Hematopoietic multipotent progenitor cell treated with erythropoietin and hydrocortisone succinate and interleukin-3 and kit ligand, for 17 days (in vitro differentiated cells): ENCODE measurements at regions not wholly inside any gene's neighbourhood (a gene's known extent, or its start where the extent isn't known, plus 50 kb on each side); places are given as distances from the start of the nearest gene placed in this dataset.
"Not testable (repeated sequence)": the region's sequence is repeated elsewhere in the genome, so short reads cannot be mapped to it uniquely, and the experiment has no call there.

ENCODE experiments used
- DNase-seq: peaks from one replicate; pipeline ENCODE4 v3.0.0-alpha.2; 2015; ENCODE audit warnings: low spot score

- DNase-seq: no peak
Measured at GRCh38 chr1:208951026-208951525, 632.4 kb upstream of the CAMK1G start.

DNA sequence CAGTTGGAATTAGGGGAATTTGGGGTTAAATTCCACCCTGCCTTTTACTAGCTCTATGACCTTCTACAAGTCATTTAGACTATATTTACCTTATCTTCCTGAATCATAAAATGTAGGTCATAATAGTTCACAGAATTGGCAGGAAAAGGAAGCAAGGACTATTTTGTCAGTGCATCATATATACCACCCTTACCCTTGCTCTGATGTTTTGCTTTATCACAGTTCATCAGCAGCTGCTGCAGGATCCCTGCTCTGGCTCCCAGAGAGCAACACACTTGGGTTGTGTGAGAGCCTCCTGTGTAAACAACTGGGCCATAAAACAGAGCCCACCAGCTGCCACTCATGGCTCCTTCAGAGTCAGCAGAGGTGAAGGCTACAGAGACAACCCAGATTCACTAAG, 631.6 kb upstream of the CAMK1G start:
- no peak for DNase-seq

GRCh38 chr1:208962867-208963266, 620.6 kb upstream of the CAMK1G start:
- no peak for DNase-seq

GRCh38 chr1:208965351-208965750, 618.2 kb upstream of the CAMK1G start:
- no peak for DNase-seq

GRCh38 chr1:208967334-208967733, 616.2 kb upstream of the CAMK1G start:
- DNase-seq: no peak

DNA sequence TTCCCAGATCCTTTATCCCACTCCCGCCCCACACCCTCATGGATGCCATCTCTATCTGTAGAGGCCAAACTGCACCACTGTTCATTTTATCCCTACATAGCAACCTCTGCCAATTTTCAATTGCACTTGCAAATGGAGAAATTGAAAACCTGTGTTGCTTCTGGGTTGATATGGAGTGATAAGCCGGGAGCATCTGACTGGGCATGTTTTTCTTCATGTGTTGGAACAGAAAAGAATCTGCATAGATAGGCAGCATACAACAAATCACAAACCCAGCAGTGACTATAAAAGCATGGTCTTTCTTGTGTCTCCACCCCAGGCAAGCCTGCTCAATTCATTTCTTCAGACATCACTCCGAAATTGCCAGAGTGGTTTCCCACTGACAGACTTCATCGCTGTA, 608.8 kb upstream of the CAMK1G start:
- no peak for DNase-seq

- DNase-seq: no peak
Measured at GRCh38 chr1:208975456-208975855, 608.1 kb upstream of the CAMK1G start.

DNA sequence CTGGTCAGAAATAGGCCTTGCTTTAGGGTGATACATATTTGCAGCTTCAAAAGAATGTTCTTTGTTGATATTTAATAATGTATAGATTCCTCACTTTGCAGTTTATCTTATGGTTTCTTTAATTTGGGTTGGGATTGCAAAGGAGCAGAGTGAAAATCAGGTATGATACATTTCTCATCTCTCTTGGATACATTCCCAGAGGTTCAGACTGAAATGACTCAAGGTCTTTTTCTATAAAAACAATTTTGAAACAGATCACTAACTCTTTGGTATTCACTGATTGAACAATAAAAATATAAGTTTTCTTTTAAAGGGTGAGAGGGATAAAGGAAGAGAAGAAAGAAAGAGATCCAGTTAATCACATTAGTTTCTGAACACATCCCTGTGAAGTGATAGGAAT, 606.5 kb upstream of the CAMK1G start:
- no peak for DNase-seq

GRCh38 chr1:208977638-208978256, 605.8 kb upstream of the CAMK1G start:
- no peak for DNase-seq

DNA sequence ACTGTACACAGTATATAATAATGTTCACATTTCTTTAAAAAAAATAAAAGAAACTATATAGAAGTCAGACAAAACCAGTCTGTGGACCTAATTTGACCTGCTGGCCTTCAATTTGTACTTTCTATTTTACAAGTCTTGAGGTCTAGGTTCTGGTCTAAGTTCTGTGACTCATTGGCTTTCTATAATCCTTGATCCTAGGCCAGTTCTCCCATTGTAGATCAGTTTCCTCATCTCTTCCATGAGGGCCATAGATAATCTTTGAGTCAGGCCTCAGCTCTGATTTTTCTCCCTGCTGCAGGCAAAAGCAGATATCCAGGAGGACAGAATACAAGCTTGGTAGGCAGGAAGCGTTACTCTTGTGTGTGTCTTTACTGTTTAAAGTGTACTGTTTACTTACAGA, 603.7 kb upstream of the CAMK1G start:
- DNase-seq: no peak

DNA sequence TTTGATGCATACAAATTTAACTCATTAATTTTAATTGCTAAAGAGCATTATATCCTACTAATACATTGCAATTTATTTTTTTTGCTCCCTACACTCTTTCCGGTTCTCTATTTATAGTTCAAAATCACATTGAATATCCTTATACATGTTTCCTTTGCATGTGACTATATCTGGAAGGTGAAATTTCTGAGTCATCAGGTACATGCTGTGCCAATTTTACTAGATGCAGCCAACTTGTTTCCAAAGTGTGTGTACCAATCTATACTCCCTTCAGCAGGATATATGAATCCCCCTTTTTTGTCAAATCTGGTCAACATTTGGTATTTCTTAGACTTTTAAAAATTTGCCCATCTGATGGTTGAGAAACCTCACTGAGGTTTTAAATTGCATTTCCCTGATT, 602.9 kb upstream of the CAMK1G start:
- DNase-seq: no peak

DNA sequence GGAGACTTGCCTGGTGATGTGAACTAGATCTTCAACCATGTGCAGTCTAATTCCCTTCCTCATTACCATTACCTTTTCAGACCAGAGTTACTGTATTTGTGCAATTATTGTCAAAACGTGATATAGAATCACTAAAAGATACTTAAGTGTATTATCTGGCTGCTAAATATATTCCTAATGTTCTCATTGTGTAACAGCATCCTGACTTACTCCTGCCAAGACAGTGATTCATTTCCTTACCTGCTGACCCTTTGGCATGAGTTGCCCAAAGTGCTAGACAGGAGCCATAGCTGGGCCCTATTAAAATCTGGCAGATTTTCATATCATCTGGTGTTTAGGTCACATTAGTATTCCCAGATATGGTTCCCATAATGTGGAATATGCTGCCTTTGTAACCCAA, 598.3 kb upstream of the CAMK1G start:
- DNase-seq: no peak

- DNase-seq: no peak
Measured at GRCh38 chr1:208988811-208989222, 594.7 kb upstream of the CAMK1G start.

- no peak for DNase-seq
Measured at GRCh38 chr1:208990456-208990855, 593.1 kb upstream of the CAMK1G start.

GRCh38 chr1:208997053-208997452, 586.5 kb upstream of the CAMK1G start:
- not testable (repeated sequence) for DNase-seq

DNA sequence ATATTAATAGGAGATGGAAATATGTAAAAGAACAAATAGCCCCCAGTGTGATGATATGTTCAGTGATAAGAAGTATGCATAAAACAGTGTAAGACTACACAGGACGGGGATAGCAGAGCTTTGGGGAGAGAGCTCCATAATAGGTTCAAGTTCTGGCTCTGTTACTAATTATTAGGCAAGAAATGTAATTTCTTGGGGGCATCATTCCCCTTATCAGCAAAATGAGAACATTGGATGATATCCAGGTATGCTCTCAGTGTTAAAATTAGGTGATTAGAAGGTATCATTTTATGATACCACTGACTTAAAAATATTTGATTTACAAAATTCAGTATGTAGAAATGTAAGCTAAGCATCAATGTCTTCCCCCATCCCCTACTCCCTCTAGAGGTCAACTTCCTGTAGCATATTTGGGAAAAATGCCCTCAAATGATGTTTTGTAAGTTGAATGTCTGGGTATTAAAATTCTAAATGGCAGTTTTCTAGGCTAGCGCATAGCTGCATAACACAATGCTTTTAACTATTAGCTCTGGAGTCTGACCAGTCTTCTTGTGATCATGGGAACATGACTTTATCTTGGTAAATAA, 585.7 kb upstream of the CAMK1G start:
- no peak for DNase-seq

DNA sequence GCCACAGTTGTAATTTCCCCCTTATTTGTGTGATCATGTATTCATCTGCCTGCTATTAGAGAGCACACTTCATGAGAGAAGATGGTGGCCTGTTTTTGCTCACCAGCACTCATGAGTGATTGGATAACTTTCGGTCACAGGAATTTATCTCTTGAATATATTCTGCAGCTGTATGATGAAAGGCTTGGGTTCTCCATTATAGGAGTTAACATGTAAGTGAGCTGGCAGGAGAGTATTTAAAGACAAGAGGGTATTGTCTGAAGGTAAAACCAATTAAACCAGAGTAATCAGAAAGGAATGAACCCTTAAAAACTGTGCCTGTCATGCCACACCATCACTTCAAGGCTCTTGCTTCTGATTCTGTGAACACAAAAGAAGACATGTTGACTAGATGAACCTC, 574.9 kb upstream of the CAMK1G start:
- DNase-seq: no peak

- no peak for DNase-seq
Measured at GRCh38 chr1:209010475-209011230, 572.9 kb upstream of the CAMK1G start.

DNA sequence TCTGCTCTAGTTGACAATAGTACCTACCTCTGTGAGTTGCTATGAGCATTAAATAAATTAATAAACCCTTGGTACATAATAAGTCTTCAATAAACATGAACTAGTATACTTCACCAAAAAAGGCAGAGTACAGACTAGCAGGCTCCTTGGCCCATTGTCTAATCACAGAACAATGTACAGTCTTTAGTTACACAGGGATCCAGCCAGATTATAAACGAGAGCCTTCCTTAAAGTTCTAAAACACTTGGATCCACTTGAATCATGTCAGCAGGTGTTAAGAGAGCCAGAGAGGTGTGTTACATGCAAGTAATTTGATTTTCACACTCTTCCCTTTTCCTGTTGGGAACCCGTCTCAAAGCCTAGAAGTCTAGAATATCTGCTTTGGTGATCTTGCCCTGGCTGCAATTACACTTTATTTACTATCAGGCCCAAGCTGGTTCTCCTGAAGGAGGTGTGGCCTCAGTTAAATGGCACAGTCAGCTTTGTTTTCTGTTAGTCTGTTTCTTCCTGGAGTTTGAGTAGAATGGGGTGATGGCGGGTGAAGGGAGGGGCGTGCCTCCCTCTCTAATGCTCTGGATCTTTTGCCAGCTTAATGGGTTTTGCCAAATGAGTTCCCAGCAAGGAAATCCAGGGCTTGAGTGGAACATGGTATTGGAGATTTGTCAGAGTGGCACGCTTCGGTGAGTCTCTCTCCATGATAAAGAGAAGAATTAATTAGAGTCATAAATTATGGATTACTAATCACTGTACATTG, 570.9 kb upstream of the CAMK1G start:
- DNase-seq: no peak

DNA sequence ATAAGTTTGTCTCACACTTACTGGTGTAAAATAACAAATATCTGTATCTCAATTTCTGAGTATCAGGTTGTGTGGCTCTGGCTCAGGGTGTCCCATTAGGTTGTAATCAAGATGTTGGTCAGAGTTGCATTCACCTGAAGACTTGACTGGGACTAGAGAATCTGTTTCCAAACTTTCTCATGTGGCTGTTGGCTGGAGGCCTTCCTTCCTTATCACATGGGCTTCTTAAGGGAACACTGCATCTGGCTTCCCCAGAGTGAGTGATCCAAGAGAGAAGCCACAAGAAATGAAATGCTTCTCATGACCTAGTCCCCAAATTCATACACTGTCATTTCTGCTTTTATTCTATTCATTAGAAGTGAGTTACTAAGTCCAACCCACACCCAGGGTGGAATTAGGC, 568.4 kb upstream of the CAMK1G start:
- no peak for DNase-seq

DNA sequence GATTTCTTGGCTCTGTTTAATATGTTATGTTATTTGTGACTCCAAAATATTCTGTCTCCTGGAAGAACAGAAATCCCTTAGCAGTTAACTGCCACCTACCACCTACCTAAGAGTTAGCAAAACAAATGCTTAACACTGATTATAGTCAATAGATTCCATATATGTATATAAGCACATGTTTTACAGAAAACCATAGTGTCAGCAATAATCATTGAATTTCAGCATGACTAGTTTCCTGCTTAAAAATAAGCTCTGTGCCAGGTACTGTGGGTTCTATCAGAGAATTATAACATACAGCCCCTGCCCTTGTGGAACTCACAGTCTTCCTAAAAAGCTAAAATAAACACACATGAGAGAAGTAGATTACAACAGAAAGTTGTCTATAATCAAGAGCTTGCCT, 561.9 kb upstream of the CAMK1G start:
- DNase-seq: no peak

GRCh38 chr1:209023790-209024189, 559.7 kb upstream of the CAMK1G start:
- no peak for DNase-seq

DNA sequence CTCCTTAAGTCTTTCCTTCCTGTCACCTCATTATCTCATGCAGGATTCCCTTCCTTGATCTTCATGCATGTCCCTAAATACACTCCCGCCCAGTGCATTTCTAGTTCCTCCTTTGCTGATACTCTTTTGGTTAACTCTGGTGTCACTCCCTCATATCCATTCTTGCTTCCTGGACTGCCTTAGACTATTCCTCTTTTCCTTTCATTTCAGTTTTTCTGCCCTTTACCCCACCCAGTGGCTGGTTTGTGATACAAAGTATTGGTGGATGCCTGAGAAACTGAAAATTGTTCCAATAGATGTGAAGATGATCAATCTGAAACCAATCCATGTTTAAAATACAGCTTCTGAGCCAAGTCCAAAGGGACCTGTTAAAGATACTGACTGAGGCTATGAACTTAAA, 553.8 kb upstream of the CAMK1G start:
- DNase-seq: no peak
